ENCODE measurements at regions not wholly inside any gene's neighbourhood (a gene's known extent, or its start where the extent isn't known, plus 50 kb on each side); places are given as distances from the start of the nearest gene placed in this dataset.

- H3K27me3 ChIP-seq (ENCODE audit: insufficient read depth, low read length, poor library complexity): no peaks in the 10 kb centered on the region
- no peak for ATAC-seq (ENCODE audit: insufficient read depth, low read depth)
- H3K27ac ChIP-seq (ENCODE audit: low read length): no peak overlapping the region
- no peak overlapping the region for H2AFZ ChIP-seq (ENCODE audit: low read depth, low read length)
- H3K4me3 ChIP-seq (ENCODE audit: low read depth in 1 of 2, low read length in 2 of 2): no peak overlapping the region
- no peak overlapping the region for H3K4me2 ChIP-seq (ENCODE audit: insufficient read depth, low read length)
- H3K4me1 ChIP-seq (ENCODE audit: insufficient read depth, low read length): no peaks in the 10 kb centered on the region
- DNase-seq: no peak
- no peak overlapping the region for H3K9ac ChIP-seq (ENCODE audit: low read depth, low read length)
- H3K9me3 ChIP-seq (ENCODE audit: insufficient read depth, low read length, severe bottlenecking): no peaks in the 10 kb centered on the region
- no peaks in the 10 kb centered on the region for H4K20me1 ChIP-seq (ENCODE audit: insufficient read depth, low read length)
- H3K36me3 ChIP-seq (ENCODE audit: insufficient read depth, low read length): no peaks in the 10 kb centered on the region
- H3K79me2 ChIP-seq (ENCODE audit: insufficient read depth, low read length): no peaks in the 10 kb centered on the region
- TF ChIP-seq EZH2 (IDR thresholded peaks at IDR 0.05; ENCODE audit: borderline replicate concordance, low read depth, low read length, severe bottlenecking) (no peak), CTCF (IDR thresholded peaks at IDR 0.05; ENCODE audit: borderline replicate concordance, extremely low read depth, low read length, poor library complexity, severe bottlenecking) (no peak)
These were observed 432.3 kb downstream of the RFC3 start for GRCh38 chr13:34250151-34250670.

GRCh38 chr13:34254366-34254765 lies 436.4 kb downstream of the RFC3 start:
- H3K4me2 ChIP-seq (ENCODE audit: insufficient read depth, low read length): no peak overlapping the region
- ATAC-seq (ENCODE audit: insufficient read depth, low read depth) (no peak), DNase-seq (no peak)
- no peaks in the 10 kb centered on the region for H4K20me1 ChIP-seq (ENCODE audit: insufficient read depth, low read length)
- H3K27me3 ChIP-seq (ENCODE audit: insufficient read depth, low read length, poor library complexity): no peaks in the 10 kb centered on the region
- H3K36me3 ChIP-seq (ENCODE audit: insufficient read depth, low read length): no peaks in the 10 kb centered on the region
- H3K27ac ChIP-seq (ENCODE audit: low read length): no peak overlapping the region
- H3K9me3 ChIP-seq (ENCODE audit: insufficient read depth, low read length, severe bottlenecking): no peaks in the 10 kb centered on the region
- no peaks in the 10 kb centered on the region for H3K79me2 ChIP-seq (ENCODE audit: insufficient read depth, low read length)
- H3K4me1 ChIP-seq (ENCODE audit: insufficient read depth, low read length): no peaks in the 10 kb centered on the region
- TF ChIP-seq EZH2 (IDR thresholded peaks at IDR 0.05; ENCODE audit: borderline replicate concordance, low read depth, low read length, severe bottlenecking) (no peak), CTCF (IDR thresholded peaks at IDR 0.05; ENCODE audit: borderline replicate concordance, extremely low read depth, low read length, poor library complexity, severe bottlenecking) (no peak)
- H3K9ac ChIP-seq (ENCODE audit: low read depth, low read length): no peak overlapping the region
- no peak overlapping the region for H2AFZ ChIP-seq (ENCODE audit: low read depth, low read length)
- no peak overlapping the region for H3K4me3 ChIP-seq (ENCODE audit: low read depth in 1 of 2, low read length in 2 of 2)

- no peaks in the 10 kb centered on the region for H4K20me1 ChIP-seq (ENCODE audit: insufficient read depth, low read length)
- no peak overlapping the region for H3K4me2 ChIP-seq (ENCODE audit: insufficient read depth, low read length)
- H2AFZ ChIP-seq (ENCODE audit: low read depth, low read length): no peak overlapping the region
- no peaks in the 10 kb centered on the region for H3K36me3 ChIP-seq (ENCODE audit: insufficient read depth, low read length)
- no peaks in the 10 kb centered on the region for H3K79me2 ChIP-seq (ENCODE audit: insufficient read depth, low read length)
- H3K4me3 ChIP-seq (ENCODE audit: low read depth in 1 of 2, low read length in 2 of 2): no peak overlapping the region
- DNase-seq: no peak
- no peaks in the 10 kb centered on the region for H3K4me1 ChIP-seq (ENCODE audit: insufficient read depth, low read length)
- TF ChIP-seq EZH2 (IDR thresholded peaks at IDR 0.05; ENCODE audit: borderline replicate concordance, low read depth, low read length, severe bottlenecking) (no peak), CTCF (IDR thresholded peaks at IDR 0.05; ENCODE audit: borderline replicate concordance, extremely low read depth, low read length, poor library complexity, severe bottlenecking) (no peak)
- H3K9ac ChIP-seq (ENCODE audit: low read depth, low read length): no peak overlapping the region
- no peaks in the 10 kb centered on the region for H3K9me3 ChIP-seq (ENCODE audit: insufficient read depth, low read length, severe bottlenecking)
- no peak for ATAC-seq (ENCODE audit: insufficient read depth, low read depth)
- H3K27ac ChIP-seq (ENCODE audit: low read length): no peak overlapping the region
- H3K27me3 ChIP-seq (ENCODE audit: insufficient read depth, low read length, poor library complexity): no peaks in the 10 kb centered on the region
These were observed 437.8 kb downstream of the RFC3 start for GRCh38 chr13:34255711-34256110.

GRCh38 chr13:34256236-34256635 lies 438.3 kb downstream of the RFC3 start:
- Histone ChIP-seq H3K9ac (ENCODE audit: low read depth, low read length) (no peak overlapping the region), H2AFZ (ENCODE audit: low read depth, low read length) (no peak overlapping the region), H3K4me1 (ENCODE audit: insufficient read depth, low read length) (no peaks in the 10 kb centered on the region), H3K4me3 (ENCODE audit: low read depth in 1 of 2, low read length in 2 of 2) (no peak overlapping the region), H3K9me3 (ENCODE audit: insufficient read depth, low read length, severe bottlenecking) (no peaks in the 10 kb centered on the region), H3K79me2 (ENCODE audit: insufficient read depth, low read length) (no peaks in the 10 kb centered on the region), H3K36me3 (ENCODE audit: insufficient read depth, low read length) (no peaks in the 10 kb centered on the region), H3K27ac (ENCODE audit: low read length) (no peak overlapping the region), H4K20me1 (ENCODE audit: insufficient read depth, low read length) (no peaks in the 10 kb centered on the region), H3K4me2 (ENCODE audit: insufficient read depth, low read length) (no peak overlapping the region), H3K27me3 (ENCODE audit: insufficient read depth, low read length, poor library complexity) (no peaks in the 10 kb centered on the region)
- no peak for ATAC-seq (ENCODE audit: insufficient read depth, low read depth)
- DNase-seq: no peak
- TF ChIP-seq EZH2 (IDR thresholded peaks at IDR 0.05; ENCODE audit: borderline replicate concordance, low read depth, low read length, severe bottlenecking) (no peak), CTCF (IDR thresholded peaks at IDR 0.05; ENCODE audit: borderline replicate concordance, extremely low read depth, low read length, poor library complexity, severe bottlenecking) (no peak)

Data from DND-41 (cell line).